Pons (tissue), 1 donor: ENCODE measurements at regions not wholly inside any gene's neighbourhood (a gene's known extent, or its start where the extent isn't known, plus 50 kb on each side); places are given as distances from the start of the nearest gene placed in this dataset.
"Not testable (repeated sequence)": the region's sequence is repeated elsewhere in the genome, so short reads cannot be mapped to it uniquely, and the experiment has no call there.

ENCODE experiments used
- DNase-seq: peaks from one replicate; pipeline ENCODE4 v3.0.0-alpha.2; 2016; ENCODE audit warnings: low spot score

DNA sequence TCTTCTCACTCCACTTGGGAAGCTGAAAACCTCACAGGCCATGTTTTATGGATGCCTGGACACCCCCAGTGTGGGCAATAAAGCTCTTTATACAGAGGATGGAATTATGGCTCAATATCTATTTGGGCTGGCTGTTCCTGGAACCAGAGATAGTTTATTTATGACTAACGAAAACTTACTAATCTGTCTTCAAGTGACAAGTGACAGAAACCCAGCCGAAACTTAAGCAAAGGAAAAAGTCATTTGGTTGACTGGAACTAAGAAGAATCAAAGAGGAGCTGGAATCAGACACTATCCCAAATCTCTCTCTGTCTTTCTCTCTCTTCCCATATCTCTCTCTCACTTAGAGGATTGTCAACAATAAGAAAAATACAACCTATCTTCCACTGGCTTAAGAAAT lies 78.3 kb upstream of the CDK6 start:
- no peak for DNase-seq

DNA sequence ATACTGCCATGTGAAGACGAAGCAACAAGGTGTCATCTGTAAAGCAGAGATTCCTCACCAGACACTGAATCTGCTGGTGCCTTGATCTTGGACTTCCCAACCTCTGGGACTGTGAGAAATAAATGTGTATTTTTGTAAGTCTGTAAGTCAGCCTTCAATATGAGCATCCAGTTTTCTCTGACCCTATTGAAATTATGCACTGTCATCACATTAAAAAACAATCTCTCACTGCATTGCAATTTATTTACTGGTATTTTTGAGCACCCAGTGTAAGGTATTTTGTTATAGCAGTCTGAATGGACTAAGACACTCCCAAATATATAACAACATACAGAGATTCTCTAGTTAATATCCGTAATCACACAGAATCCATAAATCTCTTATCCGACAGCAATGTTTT lies 77.5 kb upstream of the CDK6 start:
- no peak for DNase-seq

DNA sequence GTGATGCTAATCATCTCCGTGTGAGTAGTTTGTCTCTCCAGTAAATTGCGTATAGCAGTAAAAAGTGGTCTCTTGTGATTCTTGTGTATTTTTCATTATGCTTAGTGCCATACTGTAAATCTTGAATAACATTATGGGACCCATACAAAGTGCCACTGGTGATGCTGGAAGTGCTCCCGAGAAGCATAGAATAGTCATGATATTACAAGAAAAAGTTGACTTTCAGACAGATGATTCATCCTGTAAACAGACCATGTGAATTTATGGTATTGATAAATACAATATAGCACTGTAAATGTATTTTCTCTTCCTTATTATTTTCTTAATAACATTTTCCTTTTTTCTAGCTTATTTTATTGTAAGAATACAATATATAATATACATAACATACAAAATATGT lies 74.6 kb upstream of the CDK6 start:
- DNase-seq, result no peak

DNA sequence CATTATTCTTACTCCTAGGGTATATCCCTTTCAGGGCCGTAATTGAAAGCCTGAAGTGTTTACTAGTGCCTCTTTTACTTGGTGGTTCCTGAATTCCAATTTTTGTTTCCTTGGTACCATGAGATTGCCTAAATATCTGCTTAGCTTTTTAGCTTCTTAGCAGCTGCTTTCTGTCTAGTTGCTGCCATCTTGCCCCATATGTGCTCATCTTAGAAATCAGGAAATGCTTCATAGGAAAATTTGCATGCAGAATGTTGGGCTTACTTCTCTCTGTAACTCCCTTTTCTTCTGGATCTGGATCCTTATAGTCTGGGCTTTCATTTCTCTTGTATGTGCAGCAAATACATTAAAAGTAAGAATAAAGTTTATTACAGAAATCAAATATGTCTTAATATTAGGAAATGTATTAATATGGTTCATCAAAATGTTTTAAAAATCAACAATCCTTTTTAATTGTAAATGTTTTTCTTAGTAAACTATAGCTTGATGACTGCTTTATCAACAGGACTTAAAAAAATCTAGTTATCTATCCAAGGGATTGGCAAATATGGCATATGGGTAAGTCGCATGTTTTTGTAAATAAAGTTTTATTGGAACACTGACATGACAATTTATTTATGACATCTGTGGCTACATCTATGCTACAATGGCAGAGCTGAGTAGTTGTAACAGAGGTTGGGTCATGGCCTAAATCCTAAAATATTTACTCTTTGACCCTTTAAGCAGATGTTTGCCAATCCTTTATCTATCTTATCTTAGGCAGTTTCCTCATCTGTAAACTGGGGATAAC lies 73.5 kb upstream of the CDK6 start:
- DNase-seq, result no peak

- no peak for DNase-seq
These were observed 68.1 kb upstream of the CDK6 start for GRCh38 chr7:92904244-92905131.

- DNase-seq, result no peak
These were observed 62.4 kb upstream of the CDK6 start for GRCh38 chr7:92898798-92899197.

GRCh38 chr7:92894857-92895256 lies 58.5 kb upstream of the CDK6 start:
- not testable (repeated sequence) for DNase-seq

DNA sequence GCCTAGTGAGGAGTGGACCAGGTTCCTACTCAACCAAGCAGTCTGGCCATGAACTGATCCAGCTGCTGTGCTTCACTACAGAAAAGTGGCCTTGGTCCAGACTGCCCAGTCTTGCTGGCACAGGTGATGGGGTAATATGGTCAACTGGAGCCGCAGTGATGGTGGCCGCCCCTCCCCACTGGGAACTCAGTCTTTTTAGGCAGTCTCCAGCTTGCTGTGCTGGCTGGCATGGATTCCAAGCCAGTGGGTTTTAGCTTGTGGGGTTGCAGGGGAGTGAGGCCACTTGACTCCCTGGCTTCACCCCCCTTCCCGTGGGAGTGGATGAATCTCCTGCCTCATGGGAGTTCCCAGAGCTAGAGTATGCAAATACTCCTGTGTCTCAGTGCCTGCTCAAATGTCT lies 52.7 kb upstream of the CDK6 start:
- no peak for DNase-seq
